IMR-90 (cell line): ENCODE measurements at regions not wholly inside any gene's neighbourhood (a gene's known extent, or its start where the extent isn't known, plus 50 kb on each side); places are given as distances from the start of the nearest gene placed in this dataset.

Experiments used
- ATAC-seq: fragments of 200-7000 bp; cut with Tn5 transposase; 2 replicates; pipeline ENCODE4 v1.9.1; 2020; ENCODE audit warnings: low read depth, mild to moderate bottlenecking, moderate library complexity
- BruUV-seq: library from RNA; stranded (reverse); fragments of 400-500 nt; replicated peaks from 2 replicates; lab custom pipeline; 2021; lab: Mats Ljungman, UMichigan
- CTCF ChIA-PET: fragments of 300-600 bp; formaldehyde crosslinking; extraction: SDS; loops from one replicate; lab custom pipeline; 2021; ENCODE audit warnings: antibody characterized with exemption; lab: Yijun Ruan, JAX
- POLR2A ChIA-PET: fragments of 300-600 bp; sonication (Branson Sonifier 250); formaldehyde crosslinking; loops from one replicate; lab custom pipeline; 2022; ENCODE audit warnings: antibody characterized with exemption; ENCODE audit not compliant: unreplicated experiment; lab: Charles Lee
- DNase-seq: peaks from one replicate; pipeline ENCODE4 v3.0.0; 2013
- H2AFZ ChIP-seq: replicated peaks from 2 replicates; pipeline ENCODE3; 2013; ENCODE audit warnings: low read length, mild to moderate bottlenecking; ENCODE audit not compliant: poor library complexity
- H2AK5ac ChIP-seq: 2 replicates; pipeline ENCODE4 v1.6.1; 2013; ENCODE audit warnings: low read depth, low read length, inconsistent platforms
- H2AK9ac ChIP-seq: replicated peaks from 2 replicates; pipeline ENCODE3; 2013; ENCODE audit warnings: mild to moderate bottlenecking, low read depth, low read length, moderate library complexity; ENCODE audit not compliant: poor library complexity
- H2BK120ac ChIP-seq: 2 replicates; pipeline ENCODE4 v1.6.1; 2013; ENCODE audit warnings: low read depth, low read length, inconsistent platforms
- H2BK15ac ChIP-seq: 3 replicates; pipeline ENCODE4 v1.6.1; 2013; ENCODE audit warnings: low read depth, low read length, inconsistent platforms
- H2BK20ac ChIP-seq: 2 replicates; pipeline ENCODE4 v1.6.1; 2013; ENCODE audit warnings: low read depth, mild to moderate bottlenecking, inconsistent platforms, low read length, moderate library complexity
- H2BK5ac ChIP-seq: 2 replicates; pipeline ENCODE4 v1.6.1; 2013; ENCODE audit warnings: mild to moderate bottlenecking, low read depth, low read length, inconsistent platforms; ENCODE audit not compliant: poor library complexity, severe bottlenecking
- H3K14ac ChIP-seq: replicated peaks from 2 replicates; pipeline ENCODE4 v1.6.1; 2013; ENCODE audit warnings: low read depth, low read length, inconsistent platforms
- H3K18ac ChIP-seq: 2 replicates; pipeline ENCODE4 v1.6.1; 2013; ENCODE audit warnings: low read depth, low read length, control low read depth
- H3K23ac ChIP-seq: 2 replicates; pipeline ENCODE4 v1.6.1; 2013; ENCODE audit warnings: low read depth, low read length, inconsistent platforms
- H3K27ac ChIP-seq: 2 replicates; pipeline ENCODE4 v1.5.1; 2013; ENCODE audit warnings: mild to moderate bottlenecking, control low read depth, low read length; ENCODE audit not compliant: insufficient read depth
- H3K27me3 ChIP-seq: 2 replicates; pipeline ENCODE4 v1.6.1; 2013; ENCODE audit warnings: low read length; ENCODE audit not compliant: control insufficient read depth, insufficient read depth
- H3K36me3 ChIP-seq: 2 replicates; pipeline ENCODE4 v1.6.1; 2013; ENCODE audit warnings: low read length, mixed read lengths; ENCODE audit not compliant: control insufficient read depth, insufficient read depth
- H3K4ac ChIP-seq: 2 replicates; pipeline ENCODE4 v1.6.1; 2013; ENCODE audit warnings: low read depth, low read length, inconsistent platforms
- H3K4me1 ChIP-seq: 2 replicates; pipeline ENCODE4 v1.6.1; 2013; ENCODE audit warnings: low read length, mixed read lengths; ENCODE audit not compliant: control insufficient read depth, insufficient read depth
- H3K4me2 ChIP-seq: 2 replicates; pipeline ENCODE4 v1.6.1; 2013; ENCODE audit warnings: low read depth, mild to moderate bottlenecking, control low read depth, low read length, moderate library complexity
- H3K4me3 ChIP-seq: 2 replicates; pipeline ENCODE4 v1.5.1; 2013; ENCODE audit warnings: low read depth, mild to moderate bottlenecking, control low read depth, low read length, moderate library complexity; ENCODE audit not compliant: insufficient read depth
- H3K56ac ChIP-seq: 2 replicates; pipeline ENCODE4 v1.6.1; 2013; ENCODE audit warnings: low read length, inconsistent platforms; ENCODE audit not compliant: insufficient read depth; ENCODE audit errors: extremely low read depth
- H3K79me1 ChIP-seq, 2 experiments: 2 replicates each; pipeline ENCODE4 v1.6.1; 2013; ENCODE audit warnings: low read length in 2 of 2, inconsistent platforms in 1 of 2, low read depth in 1 of 2
- H3K9ac ChIP-seq: 2 replicates; pipeline ENCODE4 v1.6.1; 2013; ENCODE audit warnings: low read depth, low read length, control low read depth
- H3K9me1 ChIP-seq: 2 replicates; pipeline ENCODE4 v1.6.1; 2013; ENCODE audit warnings: low read length, inconsistent platforms; ENCODE audit not compliant: insufficient read depth
- H3K9me3 ChIP-seq: 2 replicates; pipeline ENCODE4 v1.6.1; 2013; ENCODE audit warnings: low read length; ENCODE audit not compliant: control insufficient read depth, insufficient read depth
- H4K20me1 ChIP-seq: 2 replicates; pipeline ENCODE4 v1.6.1; 2013; ENCODE audit warnings: low read length, inconsistent platforms; ENCODE audit not compliant: insufficient read depth
- H4K5ac ChIP-seq: 2 replicates; pipeline ENCODE4 v1.6.1; 2013; ENCODE audit warnings: mild to moderate bottlenecking, low read depth, low read length, control low read depth
- H4K8ac ChIP-seq, 2 experiments: 2 replicates each; pipeline ENCODE4 v1.6.1; 2013; ENCODE audit warnings: low read depth in 2 of 2, low read length in 2 of 2, control low read depth in 1 of 2, inconsistent platforms in 1 of 2
- H4K91ac ChIP-seq: 2 replicates; pipeline ENCODE4 v1.6.1; 2013; ENCODE audit warnings: low read depth, low read length, inconsistent platforms; ENCODE audit not compliant: insufficient read depth
- FOS ChIP-seq: fragments of 150-350 bp; IDR thresholded peaks from 2 replicates; pipeline ENCODE4 v1.6.1; 2016; ENCODE audit warnings: low read depth, low read length
- MAFK ChIP-seq: IDR thresholded peaks from 2 replicates; pipeline ENCODE4 v1.6.1; 2012; ENCODE audit warnings: low read depth, low read length, improper control_type of control experiment
- RAD21 ChIP-seq: IDR thresholded peaks from 2 replicates; pipeline ENCODE4 v1.6.1; 2012; ENCODE audit warnings: low read length, improper control_type of control experiment
- WGBS, 2 experiments: methylation state at CpG; one replicate each; pipeline versions ENCODE4 v1.1.5 to v1.1.7; 2013; ENCODE audit warnings: missing lambda C conversion rate in 2 of 2; ENCODE audit not compliant: insufficient read length in 1 of 2; ENCODE audit errors: extremely low coverage in 2 of 2; 5-methylcytosine and 5-hydroxymethylcytosine counted together
- dilution Hi-C: fragments of 300-500 bp; cut with HindIII; formaldehyde crosslinking; loops from one replicate; pipeline ENCODE4 v1.14.3; 2018; ENCODE audit warnings: low sequenced_read_pairs; ENCODE audit not compliant: unreplicated experiment
- in situ Hi-C: fragments of 300-500 bp; cut with MboI; formaldehyde crosslinking; loops from 3 replicates; pipeline ENCODE4 v1.14.3; 2019; ENCODE audit warnings: low sequenced_read_pairs, inconsistent platforms, mixed read lengths
- intact Hi-C: fragments of 100-400 bp; cut with micrococcal nuclease; formaldehyde crosslinking; loops from 2 replicates; pipeline ENCODE4 v1.10.0; 2022

- H2AK9ac ChIP-seq: no peak overlapping the region
- no peak overlapping the region for H3K27ac ChIP-seq
- intact Hi-C loops: no loop called here
- dilution Hi-C loops: no loop called here
- CTCF ChIA-PET: no interaction called here
- ATAC-seq: no peak
- no peak overlapping the region for H3K23ac ChIP-seq
- H3K14ac ChIP-seq: no peak overlapping the region
- H4K5ac ChIP-seq: no peak overlapping the region
- no CpG with 5 or more reads among the region's 2 CpGs for WGBS, 2 experiments
- H3K9ac ChIP-seq: no peak overlapping the region
- no peaks in the 10 kb centered on the region for H3K4me1 ChIP-seq
- no peaks in the 10 kb centered on the region for H3K9me3 ChIP-seq
- in situ Hi-C loops: no loop called here
- H2BK15ac ChIP-seq: no peak overlapping the region
- no peak overlapping the region for H2AK5ac ChIP-seq
- no peaks in the 10 kb centered on the region for H3K36me3 ChIP-seq
- H3K9me1 ChIP-seq: no peaks in the 10 kb centered on the region
- POLR2A ChIA-PET: no interaction called here
- H3K4ac ChIP-seq: no peak overlapping the region
- H3K18ac ChIP-seq: no peak overlapping the region
- DNase-seq: no peak
- peak; percentile 41 for TF ChIP-seq MAFK
- no peak for TF ChIP-seq RAD21
- TF ChIP-seq FOS: no peak
- no peak overlapping the region for H2BK120ac ChIP-seq
- BruUV-seq: no TSS peak
- H2BK20ac ChIP-seq: no peak overlapping the region
- no peak overlapping the region for H4K91ac ChIP-seq
- H4K20me1 ChIP-seq: no peaks in the 10 kb centered on the region
- no peak overlapping the region for H3K4me2 ChIP-seq
- no peaks in the 10 kb centered on the region for H3K79me1 ChIP-seq
- H3K4me3 ChIP-seq: no peak overlapping the region
- H3K27me3 ChIP-seq: no peaks in the 10 kb centered on the region
- H3K56ac ChIP-seq: no peak overlapping the region
- H2AFZ ChIP-seq: no peak overlapping the region
- H2BK5ac ChIP-seq: no peak overlapping the region
- H4K8ac ChIP-seq: no peak overlapping the region
Measured at GRCh38 chr7:94769724-94770123, 113.8 kb upstream of the SGCE start.
